ENCODE measurements at regions not wholly inside any gene's neighbourhood (a gene's known extent, or its start where the extent isn't known, plus 50 kb on each side); places are given as distances from the start of the nearest gene placed in this dataset.

GRCh38 chr5:74945561-74946165 is 79.5 kb upstream of the FAM169A start:
- DNase-seq (ENCODE audit: low read depth, low spot score) = no peak
- in situ Hi-C loops (cut with HindIII; ENCODE audit: low pct_unique_long_range_greater_than_20kb, low sequenced_read_pairs) (no loop called here), intact Hi-C loops (cut with micrococcal nuclease; ENCODE audit: unreplicated experiment) (no loop called here)
- Histone ChIP-seq H3K9me3 (ENCODE audit: control insufficient read depth, insufficient read depth, low read depth, low read length) (no peaks in the 10 kb centered on the region), H3K27ac (ENCODE audit: low read length) (no peak overlapping the region), H3K27me3 (ENCODE audit: control insufficient read depth, insufficient read depth, low read length) (peaks cover 20% of the 10 kb centered on the region), H3K4me1 (ENCODE audit: control insufficient read depth, insufficient read depth, low read length) (no peaks in the 10 kb centered on the region), H3K4me3 (ENCODE audit: low read depth in 2 of 2, low read length in 2 of 2) (no peak overlapping the region), H3K36me3 (ENCODE audit: control insufficient read depth, insufficient read depth, low read length) (no peaks in the 10 kb centered on the region)
- ChIA-PET POLR2A (no interaction called here), CTCF (no interaction called here)
- no TSS peak for BruUV-seq (replicated peaks)
- no peak for ATAC-seq
- TF ChIP-seq TCF7L2 (IDR thresholded peaks at IDR 0.05; ENCODE audit: low read depth, low read length) (no peak), CTCF (IDR thresholded peaks at IDR 0.05) (no peak), SIN3A (IDR thresholded peaks at IDR 0.05; ENCODE audit: borderline replicate concordance, insufficient read depth, low read depth, low read length) (no peak), POLR2AphosphoS5 (IDR thresholded peaks at IDR 0.05; ENCODE audit: low read depth, low read length) (no peak), REST (IDR thresholded peaks at IDR 0.05; ENCODE audit: insufficient read depth in 1 of 2, low read depth in 2 of 2, low read length in 1 of 2) (no peak)

- Histone ChIP-seq H3K4me3 (ENCODE audit: low read depth in 2 of 2, low read length in 2 of 2) (no peak overlapping the region), H3K4me1 (ENCODE audit: control insufficient read depth, insufficient read depth, low read length) (no peaks in the 10 kb centered on the region)
These were observed 77.7 kb upstream of the FAM169A start for GRCh38 chr5:74943905-74944304.

More at GRCh38 chr5:74943905-74944304, 77.7 kb upstream of the FAM169A start:
- no peak overlapping the region for H3K27ac ChIP-seq (ENCODE audit: low read length)
- no TSS peak for BruUV-seq (replicated peaks)
- peaks cover 16% of the 10 kb centered on the region; the same call in 1 of the 2 replicates for H3K27me3 ChIP-seq (ENCODE audit: control insufficient read depth, insufficient read depth, low read length)
- ATAC-seq (no peak), DNase-seq (ENCODE audit: low read depth, low spot score) (no peak)
- H3K36me3 ChIP-seq (ENCODE audit: control insufficient read depth, insufficient read depth, low read length) = no peaks in the 10 kb centered on the region
- TF ChIP-seq REST (IDR thresholded peaks at IDR 0.05; ENCODE audit: insufficient read depth in 1 of 2, low read depth in 2 of 2, low read length in 1 of 2) = no peak
- TF ChIP-seq CTCF (IDR thresholded peaks at IDR 0.05) = peak; percentile 61
- intact Hi-C loops (cut with micrococcal nuclease; ENCODE audit: unreplicated experiment) (no loop called here), in situ Hi-C loops (cut with HindIII; ENCODE audit: low pct_unique_long_range_greater_than_20kb, low sequenced_read_pairs) (no loop called here)
- H3K9me3 ChIP-seq (ENCODE audit: control insufficient read depth, insufficient read depth, low read depth, low read length) = no peaks in the 10 kb centered on the region
- ChIA-PET POLR2A (no interaction called here), CTCF (no interaction called here)
